ENCODE measurements at regions not wholly inside any gene's neighbourhood (a gene's known extent, or its start where the extent isn't known, plus 50 kb on each side); places are given as distances from the start of the nearest gene placed in this dataset.

DNA sequence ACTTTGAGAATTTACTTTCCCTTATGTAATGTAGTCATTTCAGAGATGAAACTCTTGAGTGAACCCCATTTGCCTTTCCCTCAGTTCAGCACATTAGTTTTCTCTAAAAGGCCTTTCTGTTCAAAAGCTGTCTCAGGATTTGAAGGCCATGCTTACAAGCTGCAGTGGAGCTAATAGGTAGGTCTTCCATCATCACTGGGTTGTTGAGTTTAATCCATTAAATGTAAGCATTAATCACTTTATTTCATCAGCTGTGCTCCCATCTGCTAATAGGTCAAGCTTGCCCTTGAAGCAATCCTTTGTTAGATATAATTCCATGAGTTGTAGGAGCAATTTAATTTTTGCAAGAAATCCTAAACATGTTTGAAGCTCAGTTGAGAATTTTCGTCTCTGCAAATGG, 422.2 kb upstream of the ZP4 start:
- TF ChIP-seq, protein P1, sequence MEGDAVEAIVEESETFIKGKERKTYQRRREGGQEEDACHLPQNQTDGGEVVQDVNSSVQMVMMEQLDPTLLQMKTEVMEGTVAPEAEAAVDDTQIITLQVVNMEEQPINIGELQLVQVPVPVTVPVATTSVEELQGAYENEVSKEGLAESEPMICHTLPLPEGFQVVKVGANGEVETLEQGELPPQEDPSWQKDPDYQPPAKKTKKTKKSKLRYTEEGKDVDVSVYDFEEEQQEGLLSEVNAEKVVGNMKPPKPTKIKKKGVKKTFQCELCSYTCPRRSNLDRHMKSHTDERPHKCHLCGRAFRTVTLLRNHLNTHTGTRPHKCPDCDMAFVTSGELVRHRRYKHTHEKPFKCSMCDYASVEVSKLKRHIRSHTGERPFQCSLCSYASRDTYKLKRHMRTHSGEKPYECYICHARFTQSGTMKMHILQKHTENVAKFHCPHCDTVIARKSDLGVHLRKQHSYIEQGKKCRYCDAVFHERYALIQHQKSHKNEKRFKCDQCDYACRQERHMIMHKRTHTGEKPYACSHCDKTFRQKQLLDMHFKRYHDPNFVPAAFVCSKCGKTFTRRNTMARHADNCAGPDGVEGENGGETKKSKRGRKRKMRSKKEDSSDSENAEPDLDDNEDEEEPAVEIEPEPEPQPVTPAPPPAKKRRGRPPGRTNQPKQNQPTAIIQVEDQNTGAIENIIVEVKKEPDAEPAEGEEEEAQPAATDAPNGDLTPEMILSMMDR (IDR thresholded peaks at IDR 0.05): no peak
- TF ChIP-seq ZFX (IDR thresholded peaks at IDR 0.05; ENCODE audit: borderline replicate concordance): no peak

Data from 22Rv1 (cell line).